HepG2 (cell line): ENCODE measurements at regions not wholly inside any gene's neighbourhood (a gene's known extent, or its start where the extent isn't known, plus 50 kb on each side); places are given as distances from the start of the nearest gene placed in this dataset.

Experiments
- ATAC-seq: fragments of 200-7000 bp; cut with Tn5 transposase; 3 replicates; pipeline ENCODE4 v1.9.1; 2020; ENCODE audit warnings: mild to moderate bottlenecking, moderate library complexity
- BruUV-seq: library from RNA; stranded (reverse); fragments of 400-500 nt; replicated peaks from 2 replicates; lab custom pipeline; 2021; lab: Mats Ljungman, UMichigan
- CTCF ChIA-PET: fragments of 300-600 bp; formaldehyde crosslinking; extraction: SDS; loops from one replicate; lab custom pipeline; 2021; ENCODE audit warnings: low total read pairs, inconsistent platforms, low intra/inter-chr PET ratio; lab: Yijun Ruan, JAX
- POLR2A ChIA-PET: fragments of 350-600 bp; sonication (Branson Sonifier 250); formaldehyde crosslinking; loops from one replicate; lab custom pipeline; 2020; ENCODE audit warnings: antibody characterized with exemption, inconsistent platforms; lab: Yijun Ruan, JAX
- DNase-seq: peaks from one replicate; pipeline ENCODE4 v3.0.0-alpha.2; 2015; ENCODE audit warnings: low spot score
- FAIRE-seq: peaks from 3 replicates; lab custom pipeline; 2011; peaks lifted over from hg19 to GRCh38; lab: Jason Lieb, UNC
- H2AFZ ChIP-seq: one replicate; pipeline ENCODE4 v1.6.1; 2011; ENCODE audit warnings: low read length, inconsistent platforms
- H3K27ac ChIP-seq: fragments of 300-600 bp; 3 replicates; pipeline ENCODE4 v1.8.0; 2011; ENCODE audit warnings: mixed run types, mild to moderate bottlenecking, mixed read lengths, low read length, inconsistent platforms; ENCODE audit not compliant: insufficient read depth; ENCODE audit errors: extremely low read length
- H3K27me3 ChIP-seq, 2 experiments: fragments of 200-600 bp in 1 of 2; 2 replicates in 1 of 2; 3 replicates in 1 of 2; pipeline versions ENCODE4 v1.6.0 to v1.8.0; 2011; ENCODE audit warnings: low read length in 2 of 2, mild to moderate bottlenecking in 2 of 2, moderate library complexity in 2 of 2, inconsistent platforms in 1 of 2; ENCODE audit not compliant: insufficient read depth in 2 of 2, control insufficient read depth in 1 of 2
- H3K36me3 ChIP-seq, 2 experiments: fragments of 200-600 bp in 1 of 2; replicated peaks in 1 of 2; 2 replicates in 1 of 2; 3 replicates in 1 of 2; pipeline versions ENCODE4 v1.5.1 to v1.8.0; 2011; ENCODE audit warnings: low read length in 2 of 2, inconsistent platforms in 1 of 2; ENCODE audit not compliant: insufficient read depth in 2 of 2, control insufficient read depth in 1 of 2
- H3K4me1 ChIP-seq: 2 replicates; pipeline ENCODE4 v1.5.1; 2012; ENCODE audit warnings: low read length, inconsistent platforms; ENCODE audit not compliant: insufficient read depth
- H3K4me2 ChIP-seq: 2 replicates; pipeline ENCODE4 v1.6.0; 2011; ENCODE audit warnings: low read depth, low read length, inconsistent platforms
- H3K4me3 ChIP-seq, 3 experiments: fragments of 200-600 bp in 1 of 3; sonication (generic), shearing (Covaris generic) in 1 of 3; replicated peaks in 1 of 3; 2 replicates each; pipeline ENCODE4 v1.5.1; 2011 to 2016; ENCODE audit warnings: low read length in 3 of 3, inconsistent platforms in 2 of 3, low read depth in 2 of 3, mild to moderate bottlenecking in 2 of 3, control low read depth in 1 of 3, mixed read lengths in 1 of 3; ENCODE audit not compliant: insufficient read depth in 1 of 3
- H3K79me2 ChIP-seq: one replicate; pipeline ENCODE4 v1.6.1; 2011; ENCODE audit warnings: low read length, inconsistent platforms; ENCODE audit not compliant: insufficient read depth
- H3K9ac ChIP-seq: 2 replicates; pipeline ENCODE4 v1.6.0; 2011; ENCODE audit warnings: mild to moderate bottlenecking, low read depth, low read length, inconsistent platforms; ENCODE audit not compliant: insufficient read depth
- H3K9me3 ChIP-seq: 2 replicates; pipeline ENCODE4 v1.5.1; 2012; ENCODE audit warnings: mild to moderate bottlenecking, low read length
- H4K20me1 ChIP-seq: 2 replicates; pipeline ENCODE4 v1.6.0; 2011; ENCODE audit warnings: inconsistent platforms, mild to moderate bottlenecking, low read length, moderate library complexity; ENCODE audit not compliant: insufficient read depth
- ESRRA ChIP-seq: sonication (generic); formaldehyde crosslinking; IDR thresholded peaks from 2 replicates; pipeline ENCODE4 v1.5.1; 2020; ENCODE audit warnings: mild to moderate bottlenecking, low read depth, missing genetic modification reagents
- HNRNPUL1 ChIP-seq: fragments of 200-400 bp; formaldehyde crosslinking; IDR thresholded peaks from 2 replicates; pipeline ENCODE4 v1.6.1; 2017; ENCODE audit warnings: low read depth, mild to moderate bottlenecking, low read length, moderate library complexity
- JARID2 ChIP-seq: sonication (generic); formaldehyde crosslinking; IDR thresholded peaks from 2 replicates; pipeline ENCODE4 v1.8.1; 2023; ENCODE audit warnings: missing genetic modification reagents, inconsistent platforms; ENCODE audit not compliant: insufficient replicate concordance
- NFKBIZ ChIP-seq: IDR thresholded peaks from 2 replicates; pipeline ENCODE4 v1.6.1; 2018; ENCODE audit warnings: missing genetic modification reagents, missing compliant biosample characterization
- RAD51 ChIP-seq: fragments of 450-650 bp; IDR thresholded peaks from 2 replicates; pipeline ENCODE4 v1.6.1; 2016; ENCODE audit warnings: borderline replicate concordance
- RFXANK ChIP-seq: IDR thresholded peaks from 2 replicates; pipeline ENCODE4 v1.6.1; 2016
- TBX2 ChIP-seq: sonication (generic); formaldehyde crosslinking; IDR thresholded peaks from 2 replicates; pipeline ENCODE4 v1.5.0; 2020; ENCODE audit warnings: missing genetic modification reagents, mild to moderate bottlenecking, borderline replicate concordance
- TP53 ChIP-seq: sonication (generic); formaldehyde crosslinking; conservative IDR thresholded peaks from 2 replicates; pipeline ENCODE4 v1.4.0; 2020; ENCODE audit warnings: missing genetic modification reagents
- ZNF160 ChIP-seq: sonication (generic); formaldehyde crosslinking; IDR thresholded peaks from 2 replicates; pipeline ENCODE4 v1.8.0; 2022; ENCODE audit warnings: mild to moderate bottlenecking, inconsistent platforms, missing genetic modification reagents
- ZNF20 ChIP-seq: sonication (generic); formaldehyde crosslinking; IDR thresholded peaks from 2 replicates; pipeline ENCODE4 v1.4.0; 2020; ENCODE audit warnings: mild to moderate bottlenecking, moderate library complexity, missing genetic modification reagents
- ZNF343 ChIP-seq: sonication (generic); formaldehyde crosslinking; IDR thresholded peaks from 2 replicates; pipeline ENCODE4 v1.4.0; 2020; ENCODE audit warnings: mild to moderate bottlenecking, missing genetic modification reagents
- ZNF550 ChIP-seq: sonication (generic); formaldehyde crosslinking; IDR thresholded peaks from 2 replicates; pipeline ENCODE4 v1.4.0; 2020; ENCODE audit warnings: mild to moderate bottlenecking, missing genetic modification reagents, borderline replicate concordance
- ZSCAN21 ChIP-seq: sonication (generic); formaldehyde crosslinking; IDR thresholded peaks from 2 replicates; pipeline ENCODE4 v1.8.0; 2022; ENCODE audit warnings: mild to moderate bottlenecking, missing genetic modification reagents, moderate library complexity, borderline replicate concordance
- ZSCAN25 ChIP-seq: sonication (generic); formaldehyde crosslinking; IDR thresholded peaks from 2 replicates; pipeline ENCODE4 v1.8.0; 2022; ENCODE audit warnings: mild to moderate bottlenecking, missing genetic modification reagents
- WGBS: methylation state at CpG from one replicate; pipeline ENCODE4 v1.1.6; 2017; ENCODE audit warnings: low lambda C conversion rate; 5-methylcytosine and 5-hydroxymethylcytosine counted together
- in situ Hi-C: cut with HindIII; loops from 2 replicates; pipeline ENCODE4 v1.10.0; 2017; ENCODE audit warnings: low pct_unique_long_range_greater_than_20kb; ENCODE audit not compliant: extremely low pct_ligation_motif_present
- intact Hi-C: fragments of 100-400 bp; cut with micrococcal nuclease; formaldehyde crosslinking; loops from one replicate; pipeline ENCODE4 v1.10.0; 2022; ENCODE audit not compliant: unreplicated experiment
- TF ChIP-seq, protein P1 (sequence below): sonication (generic); formaldehyde crosslinking; conservative IDR thresholded peaks from 2 replicates; pipeline ENCODE4 v1.5.0; 2020; ENCODE audit warnings: missing genetic modification reagents
- TF ChIP-seq, protein P2 (sequence below): sonication (generic); formaldehyde crosslinking; IDR thresholded peaks from 2 replicates; pipeline ENCODE4 v1.5.0; 2020; ENCODE audit warnings: mild to moderate bottlenecking, missing genetic modification reagents, borderline replicate concordance

- FAIRE-seq (no peak), ATAC-seq (no peak), DNase-seq (no peak)
- no peak overlapping the region for H3K4me2 ChIP-seq
- H3K4me3 ChIP-seq = no peak overlapping the region
- no peaks in the 10 kb centered on the region for H3K27me3 ChIP-seq
- no peaks in the 10 kb centered on the region for H3K36me3 ChIP-seq
- CTCF ChIA-PET = no interaction called here
- H3K9ac ChIP-seq = no peak overlapping the region
- no peak for TF ChIP-seq ZNF550 (CRISPR knock-in tag)
- TF ChIP-seq, protein P1, sequence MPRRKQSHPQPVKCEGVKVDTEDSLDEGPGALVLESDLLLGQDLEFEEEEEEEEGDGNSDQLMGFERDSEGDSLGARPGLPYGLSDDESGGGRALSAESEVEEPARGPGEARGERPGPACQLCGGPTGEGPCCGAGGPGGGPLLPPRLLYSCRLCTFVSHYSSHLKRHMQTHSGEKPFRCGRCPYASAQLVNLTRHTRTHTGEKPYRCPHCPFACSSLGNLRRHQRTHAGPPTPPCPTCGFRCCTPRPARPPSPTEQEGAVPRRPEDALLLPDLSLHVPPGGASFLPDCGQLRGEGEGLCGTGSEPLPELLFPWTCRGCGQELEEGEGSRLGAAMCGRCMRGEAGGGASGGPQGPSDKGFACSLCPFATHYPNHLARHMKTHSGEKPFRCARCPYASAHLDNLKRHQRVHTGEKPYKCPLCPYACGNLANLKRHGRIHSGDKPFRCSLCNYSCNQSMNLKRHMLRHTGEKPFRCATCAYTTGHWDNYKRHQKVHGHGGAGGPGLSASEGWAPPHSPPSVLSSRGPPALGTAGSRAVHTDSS (CRISPR knock-in tag) = no peak
- no TSS peak for BruUV-seq
- no peak overlapping the region for H3K27ac ChIP-seq
- intact Hi-C loops = no loop called here
- POLR2A ChIA-PET = no interaction called here
- no peaks in the 10 kb centered on the region for H3K79me2 ChIP-seq
- no peak overlapping the region for H2AFZ ChIP-seq
- H4K20me1 ChIP-seq = no peaks in the 10 kb centered on the region
- in situ Hi-C loops = no loop called here
- H3K4me1 ChIP-seq = no peaks in the 10 kb centered on the region
- H3K9me3 ChIP-seq = peaks cover 22% of the 10 kb centered on the region
Observed at GRCh38 chr12:28611115-28611435, 420.8 kb downstream of the CCDC91 start.

GRCh38 chr12:28611449-28611848 lies 421.2 kb downstream of the CCDC91 start:
- no peak overlapping the region for H3K9ac ChIP-seq
- H3K27me3 ChIP-seq = no peaks in the 10 kb centered on the region
- 0% methylated on average over 2 of the region's 2 CpGs for WGBS
- no peak overlapping the region for H3K4me2 ChIP-seq
- TF ChIP-seq ESRRA (CRISPR knock-in tag) (no peak), ZNF343 (CRISPR knock-in tag) (no peak), ZSCAN21 (CRISPR knock-in tag) (no peak), RFXANK (no peak), HNRNPUL1 (no peak), JARID2 (CRISPR knock-in tag) (no peak), TBX2 (CRISPR knock-in tag) (no peak), ZSCAN25 (CRISPR knock-in tag) (no peak), ZNF20 (CRISPR knock-in tag) (no peak), RAD51 (no peak), ZNF160 (no peak), TP53 (no peak), NFKBIZ (CRISPR knock-in tag) (no peak)
- TF ChIP-seq, protein P2, sequence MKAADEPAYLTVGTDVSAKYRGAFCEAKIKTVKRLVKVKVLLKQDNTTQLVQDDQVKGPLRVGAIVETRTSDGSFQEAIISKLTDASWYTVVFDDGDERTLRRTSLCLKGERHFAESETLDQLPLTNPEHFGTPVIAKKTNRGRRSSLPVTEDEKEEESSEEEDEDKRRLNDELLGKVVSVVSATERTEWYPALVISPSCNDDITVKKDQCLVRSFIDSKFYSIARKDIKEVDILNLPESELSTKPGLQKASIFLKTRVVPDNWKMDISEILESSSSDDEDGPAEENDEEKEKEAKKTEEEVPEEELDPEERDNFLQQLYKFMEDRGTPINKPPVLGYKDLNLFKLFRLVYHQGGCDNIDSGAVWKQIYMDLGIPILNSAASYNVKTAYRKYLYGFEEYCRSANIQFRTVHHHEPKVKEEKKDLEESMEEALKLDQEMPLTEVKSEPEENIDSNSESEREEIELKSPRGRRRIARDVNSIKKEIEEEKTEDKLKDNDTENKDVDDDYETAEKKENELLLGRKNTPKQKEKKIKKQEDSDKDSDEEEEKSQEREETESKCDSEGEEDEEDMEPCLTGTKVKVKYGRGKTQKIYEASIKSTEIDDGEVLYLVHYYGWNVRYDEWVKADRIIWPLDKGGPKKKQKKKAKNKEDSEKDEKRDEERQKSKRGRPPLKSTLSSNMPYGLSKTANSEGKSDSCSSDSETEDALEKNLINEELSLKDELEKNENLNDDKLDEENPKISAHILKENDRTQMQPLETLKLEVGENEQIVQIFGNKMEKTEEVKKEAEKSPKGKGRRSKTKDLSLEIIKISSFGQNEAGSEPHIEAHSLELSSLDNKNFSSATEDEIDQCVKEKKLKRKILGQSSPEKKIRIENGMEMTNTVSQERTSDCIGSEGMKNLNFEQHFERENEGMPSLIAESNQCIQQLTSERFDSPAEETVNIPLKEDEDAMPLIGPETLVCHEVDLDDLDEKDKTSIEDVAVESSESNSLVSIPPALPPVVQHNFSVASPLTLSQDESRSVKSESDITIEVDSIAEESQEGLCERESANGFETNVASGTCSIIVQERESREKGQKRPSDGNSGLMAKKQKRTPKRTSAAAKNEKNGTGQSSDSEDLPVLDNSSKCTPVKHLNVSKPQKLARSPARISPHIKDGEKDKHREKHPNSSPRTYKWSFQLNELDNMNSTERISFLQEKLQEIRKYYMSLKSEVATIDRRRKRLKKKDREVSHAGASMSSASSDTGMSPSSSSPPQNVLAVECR (CRISPR knock-in tag) = no peak
- no TSS peak for BruUV-seq
- H3K4me3 ChIP-seq = no peak overlapping the region
- CTCF ChIA-PET = no interaction called here
- in situ Hi-C loops (no loop called here), intact Hi-C loops (no loop called here)
- POLR2A ChIA-PET = no interaction called here
- no peak overlapping the region for H3K27ac ChIP-seq
- H3K36me3 ChIP-seq = no peaks in the 10 kb centered on the region
- FAIRE-seq (no peak), DNase-seq (no peak), ATAC-seq (no peak)
- no peak overlapping the region for H2AFZ ChIP-seq
- H3K79me2 ChIP-seq = no peaks in the 10 kb centered on the region
- no peaks in the 10 kb centered on the region for H3K4me1 ChIP-seq
- no peaks in the 10 kb centered on the region for H4K20me1 ChIP-seq
- peaks cover 22% of the 10 kb centered on the region for H3K9me3 ChIP-seq
